Keratinocyte (primary cell): ENCODE measurements at regions not wholly inside any gene's neighbourhood (a gene's known extent, or its start where the extent isn't known, plus 50 kb on each side); places are given as distances from the start of the nearest gene placed in this dataset.

ENCODE experiments used
- CTCF ChIP-seq, 3 experiments: IDR thresholded peaks in 1 of 3; conservative IDR thresholded peaks in 1 of 3; optimal IDR thresholded peaks in 1 of 3; 2 replicates in 2 of 3; 3 replicates in 1 of 3; pipeline versions ENCODE3 to v1.5.1; 2011; ENCODE audit warnings: low read length in 3 of 3, mild to moderate bottlenecking in 3 of 3, moderate library complexity in 2 of 3, control low read depth in 1 of 3, inconsistent platforms in 1 of 3; ENCODE audit not compliant: insufficient read depth in 2 of 3; ENCODE audit errors: extremely low read depth in 1 of 3
- EZH2 ChIP-seq: IDR thresholded peaks from one replicate; pipeline ENCODE4 v1.6.1; 2012; ENCODE audit warnings: inconsistent platforms, mild to moderate bottlenecking, low read length, moderate library complexity

GRCh38 chr3:3745693-3746092 lies 53.5 kb upstream of the LRRN1 start:
- TF ChIP-seq CTCF (optimal IDR thresholded peaks at IDR 0.05 in 1 of 3, IDR thresholded peaks at IDR 0.05 in 1 of 3, conservative IDR thresholded peaks at IDR 0.05 in 1 of 3; ENCODE audit: extremely low read depth in 1 of 3, insufficient read depth in 2 of 3, low read length in 3 of 3) (no peak), EZH2 (no peak)
